Vagina (tissue), 2 donors: ENCODE measurements at regions not wholly inside any gene's neighbourhood (a gene's known extent, or its start where the extent isn't known, plus 50 kb on each side); places are given as distances from the start of the nearest gene placed in this dataset.

ENCODE experiments used
- POLR2A ChIP-seq, 2 donors: fragments of 450-650 bp; IDR thresholded peaks; one replicate each; pipeline ENCODE4 v1.6.1; 2017; ENCODE audit warnings: antibody characterized with exemption in 2 of 2, mild to moderate bottlenecking in 2 of 2, moderate library complexity in 2 of 2
- TF ChIP-seq, protein P1 (sequence below), 3 experiments: fragments of 450-650 bp in 2 of 3; fragments of 200-600 bp in 1 of 3; sonication (generic) in 1 of 3; IDR thresholded peaks; one replicate each; pipeline ENCODE4 v1.5.1; 2017 to 2019; ENCODE audit warnings: antibody characterized with exemption in 3 of 3, mild to moderate bottlenecking in 2 of 3, moderate library complexity in 2 of 3

DNA sequence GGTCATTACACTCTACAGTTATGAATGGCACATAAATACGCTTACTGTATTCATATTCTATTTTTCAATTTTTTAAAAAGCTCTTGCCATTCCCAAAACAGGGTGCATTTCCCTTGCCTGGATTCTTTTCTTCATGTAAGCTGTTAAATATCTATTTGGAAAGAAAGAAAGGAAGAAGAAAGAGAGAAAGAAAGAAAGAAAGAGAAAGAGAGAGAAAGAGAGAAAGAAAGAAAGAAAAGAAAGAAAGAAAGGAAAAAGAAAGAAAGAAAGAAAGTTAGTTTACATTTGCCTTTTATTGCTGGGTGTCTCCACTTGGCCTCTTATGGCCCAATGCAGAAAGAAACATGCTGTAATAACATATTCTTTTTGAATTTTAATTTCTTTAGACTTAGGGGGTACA lies 165.9 kb upstream of the ATXN1 start:
- TF ChIP-seq, protein P1, sequence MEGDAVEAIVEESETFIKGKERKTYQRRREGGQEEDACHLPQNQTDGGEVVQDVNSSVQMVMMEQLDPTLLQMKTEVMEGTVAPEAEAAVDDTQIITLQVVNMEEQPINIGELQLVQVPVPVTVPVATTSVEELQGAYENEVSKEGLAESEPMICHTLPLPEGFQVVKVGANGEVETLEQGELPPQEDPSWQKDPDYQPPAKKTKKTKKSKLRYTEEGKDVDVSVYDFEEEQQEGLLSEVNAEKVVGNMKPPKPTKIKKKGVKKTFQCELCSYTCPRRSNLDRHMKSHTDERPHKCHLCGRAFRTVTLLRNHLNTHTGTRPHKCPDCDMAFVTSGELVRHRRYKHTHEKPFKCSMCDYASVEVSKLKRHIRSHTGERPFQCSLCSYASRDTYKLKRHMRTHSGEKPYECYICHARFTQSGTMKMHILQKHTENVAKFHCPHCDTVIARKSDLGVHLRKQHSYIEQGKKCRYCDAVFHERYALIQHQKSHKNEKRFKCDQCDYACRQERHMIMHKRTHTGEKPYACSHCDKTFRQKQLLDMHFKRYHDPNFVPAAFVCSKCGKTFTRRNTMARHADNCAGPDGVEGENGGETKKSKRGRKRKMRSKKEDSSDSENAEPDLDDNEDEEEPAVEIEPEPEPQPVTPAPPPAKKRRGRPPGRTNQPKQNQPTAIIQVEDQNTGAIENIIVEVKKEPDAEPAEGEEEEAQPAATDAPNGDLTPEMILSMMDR (IDR thresholded peaks at IDR 0.05), result no peak
- TF ChIP-seq POLR2A (IDR thresholded peaks at IDR 0.05), result no peak
